ENCODE measurements at regions not wholly inside any gene's neighbourhood (a gene's known extent, or its start where the extent isn't known, plus 50 kb on each side); places are given as distances from the start of the nearest gene placed in this dataset.

DNA sequence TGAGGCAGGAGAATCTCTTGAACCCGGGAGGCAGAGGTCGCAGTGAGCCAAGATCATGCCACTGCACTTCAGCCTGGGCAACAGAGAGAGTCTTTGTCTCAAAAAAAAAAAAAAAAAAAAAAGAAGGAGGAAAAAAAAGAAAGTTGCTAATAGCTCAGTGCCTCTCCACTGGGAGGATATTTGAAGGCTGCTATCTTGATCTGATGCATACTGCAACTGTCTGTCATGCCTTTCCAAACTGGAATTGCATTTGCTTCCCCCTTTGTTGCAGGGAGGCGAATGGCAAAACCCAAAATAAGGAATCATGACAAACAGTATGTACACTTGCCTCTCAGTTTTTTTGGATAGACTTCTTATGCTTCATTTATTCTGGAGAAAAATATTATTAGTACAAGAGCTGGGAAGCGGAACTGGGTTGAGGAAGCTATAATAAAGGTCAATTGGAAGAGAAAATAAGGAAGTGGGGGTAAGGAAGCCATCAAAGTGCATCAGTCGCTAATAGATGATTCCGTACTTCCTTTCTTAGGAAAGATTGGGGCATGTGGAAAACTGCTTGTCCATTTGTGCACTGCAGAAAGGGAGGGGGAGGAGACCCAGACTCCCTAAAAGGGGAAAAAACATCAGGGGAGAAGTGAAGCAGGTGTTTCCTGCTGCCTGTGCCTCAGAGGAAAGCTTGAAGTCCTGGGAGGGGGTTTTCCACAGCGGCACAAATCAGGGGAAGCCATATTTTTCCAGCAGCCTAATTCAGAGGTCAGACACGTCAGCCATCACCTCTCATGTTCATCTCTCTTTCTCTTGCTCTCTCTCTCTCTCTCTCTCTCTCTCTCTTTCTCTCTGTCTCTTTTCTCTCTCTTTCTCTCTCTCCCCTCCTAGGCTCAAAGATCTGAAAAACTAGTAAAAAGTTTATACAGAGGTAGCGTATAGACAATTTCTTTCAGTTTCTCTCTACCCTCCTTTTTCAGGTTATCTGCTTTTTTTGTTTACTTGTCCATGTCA, 301.4 kb upstream of the TNP1 start:
- no peak for TF ChIP-seq MEF2A (IDR thresholded peaks at IDR 0.05; ENCODE audit: borderline replicate concordance, low read depth)
- TF ChIP-seq RXRA (IDR thresholded peaks at IDR 0.05; ENCODE audit: borderline replicate concordance, low read depth) = no peak
- no peak for TF ChIP-seq FOXM1 (IDR thresholded peaks at IDR 0.05; ENCODE audit: low read depth)
- no peak for TF ChIP-seq SMC3 (IDR thresholded peaks at IDR 0.05; ENCODE audit: low read depth, low read length)
- no peak for TF ChIP-seq YY1 (IDR thresholded peaks at IDR 0.05; ENCODE audit: low read depth)
- TF ChIP-seq EP300 (IDR thresholded peaks at IDR 0.05; ENCODE audit: borderline replicate concordance in 1 of 2, low read depth in 1 of 2, low read length in 1 of 2) = no peak
- TF ChIP-seq JUND (IDR thresholded peaks at IDR 0.05) = no peak
- no peak for TF ChIP-seq RFX5 (IDR thresholded peaks at IDR 0.05; ENCODE audit: low read length)
- no peak for TF ChIP-seq RCOR1 (IDR thresholded peaks at IDR 0.05; ENCODE audit: low read length)
- TF ChIP-seq FOXJ3 (CRISPR knock-in tag; IDR thresholded peaks at IDR 0.05) = no peak
- TF ChIP-seq IRF3 (IDR thresholded peaks at IDR 0.05; ENCODE audit: low read depth, low read length) = no peak
- TF ChIP-seq CTCF (IDR thresholded peaks at IDR 0.05) = no peak
- TF ChIP-seq CHD2 (IDR thresholded peaks at IDR 0.05; ENCODE audit: low read length, partially characterized antibody) = no peak
- no peaks in the 10 kb centered on the region for H3K9me2 ChIP-seq
- no peaks in the 10 kb centered on the region for H3K79me2 ChIP-seq (ENCODE audit: insufficient read depth)
- DNase-seq = no peak
- no peaks in the 10 kb centered on the region for H3K36me3 ChIP-seq (replicated peaks in 1 of 2; ENCODE audit: control insufficient read depth in 1 of 2, insufficient read depth in 2 of 2, low read length in 1 of 2)
- ChIA-PET CTCF (interaction anchor here (1.4 to 1.8 kb wide), 4 partner anchors 169 to 467 kb away, joined by 3 to 5 read pairs (median 3); no protein-coding TSS in a partner anchor), POLR2A (no interaction called here)
- no peaks in the 10 kb centered on the region for H3F3A ChIP-seq (replicated peaks; ENCODE audit: insufficient read depth)
- H4K20me1 ChIP-seq (ENCODE audit: insufficient read depth) = no peaks in the 10 kb centered on the region
- 79% methylated on average over 9 of the region's 9 CpGs for WGBS (ENCODE audit: low lambda C conversion rate)
- peaks cover 0 to 11% of the 10 kb centered on the region in 2 experiments; a peak in 2 of 4 replicates for H3K4me1 ChIP-seq (ENCODE audit: control insufficient read depth in 1 of 2, insufficient read depth in 2 of 2, low read depth in 1 of 2, low read length in 1 of 2)
- no peaks in the 10 kb centered on the region for H3K27me3 ChIP-seq (ENCODE audit: insufficient read depth)
- H3K9ac ChIP-seq = no peak overlapping the region
- H3K27ac ChIP-seq (ENCODE audit: low read depth in 2 of 2, low read length in 1 of 2) = no peak overlapping the region
- H2AFZ ChIP-seq (ENCODE audit: low read depth) = peak overlapping the region; percentile 18; the same call in 1 of the 2 replicates
- no peak overlapping the region for H3K4me3 ChIP-seq (ENCODE audit: low read depth in 2 of 2, low read length in 1 of 2)
- H3K4me2 ChIP-seq = no peak overlapping the region
- no peaks in the 10 kb centered on the region for H3K9me3 ChIP-seq
